Urinary bladder (tissue), 3 donors: ENCODE measurements at regions not wholly inside any gene's neighbourhood (a gene's known extent, or its start where the extent isn't known, plus 50 kb on each side); places are given as distances from the start of the nearest gene placed in this dataset.

Experiments used
- DNase-seq: peaks from one replicate; pipeline ENCODE4 v3.0.0-alpha.2; 2015; ENCODE audit errors: extremely low spot score
- H3K27ac ChIP-seq: one replicate; pipeline ENCODE4 v1.5.1; 2013; ENCODE audit warnings: low read depth, mild to moderate bottlenecking, moderate library complexity
- H3K36me3 ChIP-seq: one replicate; pipeline ENCODE4 v1.6.1; 2013; ENCODE audit warnings: mild to moderate bottlenecking, moderate library complexity; ENCODE audit not compliant: insufficient read depth
- H3K4me1 ChIP-seq: one replicate; pipeline ENCODE4 v1.6.1; 2013; ENCODE audit warnings: mild to moderate bottlenecking, moderate library complexity; ENCODE audit not compliant: insufficient read depth
- H3K4me3 ChIP-seq: one replicate; pipeline ENCODE4 v1.5.1; 2013; ENCODE audit warnings: low read depth, low read length
- WGBS: extraction: QIAGEN DNeasy Blood & Tissue Kit; methylation state at CpG from one replicate; pipeline ENCODE4 v1.1.7; 2013; 5-methylcytosine and 5-hydroxymethylcytosine counted together
- donor health status: healthy with polysubstance abuse.
- donor health status: healthy.

- 65% methylated on average over 8 of the region's 8 CpGs for WGBS
- DNase-seq, result no peak
- Histone ChIP-seq H3K4me1 (no peaks in the 10 kb centered on the region), H3K4me3 (no peak overlapping the region), H3K36me3 (no peaks in the 10 kb centered on the region), H3K27ac (no peak overlapping the region)
Measured at GRCh38 chr1:30473922-30474817, 249.2 kb downstream of the MATN1 start.

DNA sequence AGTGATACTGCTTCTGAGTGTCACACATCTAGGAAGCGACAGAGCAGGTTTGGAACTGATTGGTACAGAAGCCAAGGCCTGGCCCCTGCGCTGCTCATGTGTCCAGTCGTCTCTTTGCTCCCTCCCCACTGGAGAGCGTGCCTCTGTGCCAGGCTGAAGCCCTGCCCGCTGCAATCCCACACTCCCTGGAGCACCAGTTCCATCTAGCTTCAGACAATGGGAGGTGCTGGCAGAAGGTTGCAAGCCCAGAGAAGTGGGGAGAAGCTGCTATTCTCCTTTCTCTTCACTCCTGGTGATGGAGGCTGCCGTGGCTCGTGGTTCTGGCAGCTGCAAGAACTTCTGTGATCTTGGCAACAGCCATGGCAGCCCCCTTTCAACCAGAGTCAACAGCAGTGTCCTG, 250.9 kb downstream of the MATN1 start:
- H3K36me3 ChIP-seq, result no peaks in the 10 kb centered on the region
- H3K4me3 ChIP-seq, result no peak overlapping the region
- H3K4me1 ChIP-seq, result no peaks in the 10 kb centered on the region
- no peak for DNase-seq
- no peak overlapping the region for H3K27ac ChIP-seq
- WGBS, result 66% methylated on average over 7 of the region's 7 CpGs

DNA sequence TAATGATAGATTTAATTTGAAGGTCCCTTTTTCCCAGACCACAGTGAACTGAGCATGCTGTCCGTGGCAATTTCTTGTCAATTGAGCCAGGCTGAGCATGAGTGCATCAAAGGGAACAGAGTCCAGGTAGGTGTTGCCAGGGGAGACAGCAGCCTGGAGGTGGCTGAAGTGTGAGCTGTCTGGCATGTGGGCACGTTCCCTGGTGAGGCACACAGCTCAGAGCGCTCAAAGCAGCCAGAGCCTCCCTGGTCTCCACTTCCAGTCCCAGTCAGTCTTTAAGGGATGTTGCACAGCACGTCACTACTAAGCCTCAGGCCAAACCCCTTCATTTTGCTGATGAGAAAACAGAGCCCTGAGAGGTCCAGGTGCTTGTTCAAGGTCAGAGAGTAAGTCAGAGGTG, 251.4 kb downstream of the MATN1 start:
- Histone ChIP-seq H3K4me3 (no peak overlapping the region), H3K36me3 (no peaks in the 10 kb centered on the region), H3K4me1 (no peaks in the 10 kb centered on the region), H3K27ac (no peak overlapping the region)
- DNase-seq, result no peak
- 71% methylated on average over 4 of the region's 4 CpGs for whole genome bisulfite sequencing

GRCh38 chr1:30471307-30471706, 252.1 kb downstream of the MATN1 start:
- DNase-seq, result no peak
- 88% methylated on average over 2 of the region's 2 CpGs for WGBS
- no peaks in the 10 kb centered on the region for H3K4me1 ChIP-seq
- no peak overlapping the region for H3K27ac ChIP-seq
- no peak overlapping the region for H3K4me3 ChIP-seq
- H3K36me3 ChIP-seq, result no peaks in the 10 kb centered on the region

- Histone ChIP-seq H3K27ac (no peak overlapping the region), H3K4me1 (no peaks in the 10 kb centered on the region), H3K4me3 (no peak overlapping the region), H3K36me3 (no peaks in the 10 kb centered on the region)
- DNase-seq, result no peak
- 60% methylated on average over 5 of the region's 5 CpGs for WGBS
Measured at GRCh38 chr1:30469426-30469825, 254.0 kb downstream of the MATN1 start.

- Histone ChIP-seq H3K27ac (no peak overlapping the region), H3K36me3 (no peaks in the 10 kb centered on the region), H3K4me1 (no peaks in the 10 kb centered on the region), H3K4me3 (no peak overlapping the region)
- 87% methylated on average over 10 of the region's 10 CpGs for WGBS
- no peak for DNase-seq
Measured at GRCh38 chr1:30467101-30467500, 256.3 kb downstream of the MATN1 start.

- H3K27ac ChIP-seq, result no peak overlapping the region
- H3K36me3 ChIP-seq, result no peaks in the 10 kb centered on the region
- H3K4me1 ChIP-seq, result no peaks in the 10 kb centered on the region
- WGBS, result 70% methylated on average over 3 of the region's 3 CpGs
- no peak for DNase-seq
- no peak overlapping the region for H3K4me3 ChIP-seq
Measured at GRCh38 chr1:30466610-30467009, 256.8 kb downstream of the MATN1 start.

GRCh38 chr1:30466026-30466425, 257.4 kb downstream of the MATN1 start:
- DNase-seq, result no peak
- Histone ChIP-seq H3K4me3 (no peak overlapping the region), H3K27ac (no peak overlapping the region), H3K36me3 (no peaks in the 10 kb centered on the region), H3K4me1 (no peaks in the 10 kb centered on the region)
- WGBS, result 57% methylated on average over 4 of the region's 4 CpGs

DNA sequence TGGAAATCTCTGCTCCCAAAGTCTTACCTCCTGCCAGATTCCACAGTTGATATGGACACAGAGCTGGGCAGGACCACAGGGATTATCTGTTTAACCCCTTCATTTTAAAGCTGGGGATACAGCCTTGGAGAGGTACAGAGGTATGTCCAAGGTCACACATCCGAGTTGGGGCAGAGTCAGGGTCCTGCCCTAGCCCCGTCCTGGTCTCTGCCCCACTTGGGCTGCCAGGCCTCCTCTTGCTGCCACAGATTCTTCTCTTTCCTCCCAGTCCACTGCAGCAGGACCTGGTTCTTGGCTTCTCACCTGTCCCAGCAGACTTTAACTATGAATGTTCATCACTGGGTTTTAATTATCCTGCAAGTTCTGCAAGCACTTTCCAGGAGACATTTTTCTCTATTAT, 258.3 kb downstream of the MATN1 start:
- DNase-seq, result no peak
- Histone ChIP-seq H3K4me1 (no peaks in the 10 kb centered on the region), H3K4me3 (no peak overlapping the region), H3K27ac (no peak overlapping the region), H3K36me3 (no peaks in the 10 kb centered on the region)
- WGBS, result 76% methylated on average over 2 of the region's 2 CpGs

DNA sequence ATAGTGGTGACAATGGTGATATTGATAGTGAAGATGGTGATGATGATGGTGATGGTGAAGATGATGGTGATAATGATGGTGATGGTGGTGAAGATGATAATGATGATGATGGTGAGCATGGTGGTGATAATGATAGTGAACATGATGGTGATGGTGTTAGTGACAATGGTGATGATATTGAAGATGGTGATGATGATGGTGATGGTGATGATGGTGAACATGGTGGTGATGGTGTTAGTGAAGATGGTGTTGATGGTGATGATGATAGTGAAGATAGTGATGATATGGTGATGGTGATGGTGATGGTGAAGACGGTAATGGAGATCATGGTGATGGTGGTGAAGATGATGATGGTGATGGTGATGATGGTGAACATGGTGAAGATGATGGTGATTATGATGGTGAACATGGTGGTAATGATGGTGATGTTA, 259.2 kb downstream of the MATN1 start:
- H3K27ac ChIP-seq, result no peak overlapping the region
- 95% methylated on average over 1 of the region's 1 CpG for WGBS

DNA sequence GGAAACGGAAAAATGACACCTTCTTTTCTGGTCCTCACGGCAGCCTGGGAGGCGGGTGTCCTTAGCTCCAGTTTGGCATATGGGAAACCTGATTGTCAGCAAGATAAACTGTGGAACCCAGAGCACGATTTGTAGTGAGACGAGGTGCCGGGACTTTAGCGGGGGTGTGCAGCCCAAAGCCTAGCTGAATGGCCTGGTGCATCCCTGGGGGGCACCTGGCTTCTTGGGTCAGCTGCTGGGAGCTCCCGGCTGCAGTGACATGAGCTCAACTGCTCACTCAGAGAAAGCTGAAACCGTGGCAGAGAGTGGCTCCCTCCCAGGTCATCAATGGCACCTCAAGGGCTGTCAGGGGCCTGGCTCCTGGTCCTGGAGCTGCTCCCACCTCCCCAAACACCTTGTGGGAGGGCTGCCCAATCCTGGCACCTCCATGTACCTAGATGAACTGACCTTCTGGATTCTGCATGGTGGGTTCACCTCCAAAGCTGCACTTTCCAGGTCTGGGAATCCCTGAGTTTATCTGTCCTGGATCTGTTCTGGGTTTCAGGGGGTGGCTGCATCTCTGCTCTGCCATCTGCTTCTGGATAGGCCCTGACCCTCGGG, 260.5 kb downstream of the MATN1 start:
- H3K36me3 ChIP-seq, result no peaks in the 10 kb centered on the region
- H3K27ac ChIP-seq, result no peak overlapping the region
- no peaks in the 10 kb centered on the region for H3K4me1 ChIP-seq
- H3K4me3 ChIP-seq, result no peak overlapping the region
- 59% methylated on average over 10 of the region's 10 CpGs for WGBS
- DNase-seq, result no peak

More for the DNA sequence above, 259.2 kb downstream of the MATN1 start:
- Histone ChIP-seq H3K4me1 (no peaks in the 10 kb centered on the region), H3K4me3 (no peak overlapping the region), H3K36me3 (no peaks in the 10 kb centered on the region)
- no peak for DNase-seq

DNA sequence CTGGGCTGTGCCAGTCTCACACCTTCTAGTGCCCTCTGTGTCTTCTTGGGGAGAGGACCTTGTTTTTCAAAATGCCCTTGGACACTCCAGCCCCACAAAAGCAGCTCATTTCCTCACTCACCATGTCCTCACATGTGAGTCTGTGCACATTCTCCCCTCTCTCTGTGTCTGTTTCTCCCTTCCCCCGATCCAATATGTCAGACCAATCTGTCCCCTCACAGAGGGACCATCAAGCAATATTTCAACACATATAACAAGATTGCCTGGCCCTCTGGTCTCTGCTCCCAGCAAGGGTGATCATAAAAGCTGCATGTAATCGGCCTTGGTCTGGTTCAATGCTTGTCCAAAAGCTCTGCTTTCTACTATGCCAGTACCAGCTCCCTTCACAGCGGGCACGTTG, 261.2 kb downstream of the MATN1 start:
- H3K36me3 ChIP-seq, result no peaks in the 10 kb centered on the region
- H3K27ac ChIP-seq, result no peak overlapping the region
- no peaks in the 10 kb centered on the region for H3K4me1 ChIP-seq
- WGBS, result 75% methylated on average over 4 of the region's 4 CpGs
- no peak for DNase-seq
- no peak overlapping the region for H3K4me3 ChIP-seq

DNA sequence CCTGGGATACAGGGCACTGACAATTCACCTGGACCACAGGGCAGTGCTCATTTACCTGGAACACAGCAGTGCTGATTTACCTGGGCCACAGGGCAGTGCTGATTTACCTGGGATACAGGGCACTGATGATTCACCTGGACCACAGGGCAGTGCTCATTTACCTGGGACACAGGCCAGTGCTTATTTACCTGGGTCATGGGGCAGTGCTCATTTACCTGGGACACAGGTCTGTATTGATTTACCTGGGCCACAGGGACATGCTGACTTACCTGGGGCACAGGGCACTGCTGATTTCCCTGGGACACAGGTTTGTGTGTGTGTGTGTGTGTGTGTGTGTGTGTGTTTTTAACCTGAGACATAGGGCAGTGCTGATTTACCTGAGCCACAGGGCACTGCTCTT, 261.7 kb downstream of the MATN1 start:
- no peaks in the 10 kb centered on the region for H3K36me3 ChIP-seq
- no peak overlapping the region for H3K4me3 ChIP-seq
- H3K4me1 ChIP-seq, result no peaks in the 10 kb centered on the region
- no peak for DNase-seq
- no peak overlapping the region for H3K27ac ChIP-seq

- Histone ChIP-seq H3K4me1 (no peaks in the 10 kb centered on the region), H3K36me3 (no peaks in the 10 kb centered on the region), H3K27ac (no peak overlapping the region), H3K4me3 (no peak overlapping the region)
- WGBS, result 37% methylated on average over 1 of the region's 1 CpG
- DNase-seq, result no peak
Measured at GRCh38 chr1:30460661-30461060, 262.7 kb downstream of the MATN1 start.
